NCI-H1105 (cell line): ENCODE measurements at regions not wholly inside any gene's neighbourhood (a gene's known extent, or its start where the extent isn't known, plus 50 kb on each side); places are given as distances from the start of the nearest gene placed in this dataset.

Experiments
- DNase-seq: peaks from one replicate; lab custom pipeline; 2025; lab: John Stamatoyannopoulos, UW

- DNase-seq, result no peak
These were observed 155.3 kb upstream of the PKDCC start for GRCh38 chr2:41892476-41892875.

GRCh38 chr2:41894563-41895333, 153.1 kb upstream of the PKDCC start:
- no peak for DNase-seq

- no peak for DNase-seq
These were observed 152.5 kb upstream of the PKDCC start for GRCh38 chr2:41895334-41895664.

- no peak for DNase-seq
These were observed 151.5 kb upstream of the PKDCC start for GRCh38 chr2:41896186-41896846.

- no peak for DNase-seq
These were observed 148.6 kb upstream of the PKDCC start for GRCh38 chr2:41899189-41899588.

GRCh38 chr2:41900101-41900577, 147.7 kb upstream of the PKDCC start:
- DNase-seq, result no peak

- no peak for DNase-seq
These were observed 144.9 kb upstream of the PKDCC start for GRCh38 chr2:41902897-41903296.

GRCh38 chr2:41903474-41904135, 144.2 kb upstream of the PKDCC start:
- DNase-seq, result no peak

GRCh38 chr2:41904459-41904858, 143.4 kb upstream of the PKDCC start:
- DNase-seq, result no peak

GRCh38 chr2:41905597-41906337, 142.1 kb upstream of the PKDCC start:
- no peak for DNase-seq

- DNase-seq, result no peak
These were observed 141.5 kb upstream of the PKDCC start for GRCh38 chr2:41906338-41906725.

GRCh38 chr2:41907141-41907540, 140.7 kb upstream of the PKDCC start:
- no peak for DNase-seq

GRCh38 chr2:41907771-41908207, 140.0 kb upstream of the PKDCC start:
- no peak for DNase-seq

- no peak for DNase-seq
These were observed 139.5 kb upstream of the PKDCC start for GRCh38 chr2:41908349-41908748.

- DNase-seq, result no peak
These were observed 138.2 kb upstream of the PKDCC start for GRCh38 chr2:41909584-41909983.

- DNase-seq, result no peak
These were observed 137.7 kb upstream of the PKDCC start for GRCh38 chr2:41910126-41910525.

GRCh38 chr2:41911033-41911432, 136.8 kb upstream of the PKDCC start:
- DNase-seq, result no peak

GRCh38 chr2:41912337-41912736, 135.5 kb upstream of the PKDCC start:
- DNase-seq, result no peak

- DNase-seq, result no peak
These were observed 135.0 kb upstream of the PKDCC start for GRCh38 chr2:41912776-41913175.

- DNase-seq, result no peak
These were observed 134.5 kb upstream of the PKDCC start for GRCh38 chr2:41913311-41913710.

GRCh38 chr2:41913921-41914609, 133.8 kb upstream of the PKDCC start:
- DNase-seq, result no peak

GRCh38 chr2:41914936-41915335, 132.9 kb upstream of the PKDCC start:
- DNase-seq, result no peak
